Liver (tissue), 8 donors: ENCODE measurements at regions not wholly inside any gene's neighbourhood (a gene's known extent, or its start where the extent isn't known, plus 50 kb on each side); places are given as distances from the start of the nearest gene placed in this dataset.

ENCODE experiments used
- DNase-seq: peaks from one replicate; pipeline ENCODE4 v3.0.0-alpha.2; 2017; ENCODE audit warnings: low spot score
- H3K27ac ChIP-seq, 2 donors: one replicate each; pipeline ENCODE4 v1.7.0; 2013; ENCODE audit warnings: inconsistent platforms in 2 of 2, low read length in 2 of 2, control low read depth in 1 of 2, low read depth in 1 of 2, mild to moderate bottlenecking in 1 of 2
- H3K27me3 ChIP-seq, 4 donors: one replicate each; pipeline versions ENCODE4 v1.6.1 to v1.7.0; 2013; ENCODE audit warnings: low read length in 3 of 4, inconsistent platforms in 1 of 4, mild to moderate bottlenecking in 1 of 4, moderate library complexity in 1 of 4; ENCODE audit not compliant: control insufficient read depth in 4 of 4, insufficient read depth in 4 of 4
- H3K36me3 ChIP-seq, 4 donors: one replicate each; pipeline versions ENCODE4 v1.6.1 to v1.7.0; 2013; ENCODE audit warnings: low read length in 3 of 4, mild to moderate bottlenecking in 3 of 4, low read depth in 1 of 4, moderate library complexity in 1 of 4; ENCODE audit not compliant: control insufficient read depth in 4 of 4, insufficient read depth in 3 of 4
- H3K4me1 ChIP-seq, 4 donors: one replicate each; pipeline versions ENCODE4 v1.6.1 to v1.7.0; 2013; ENCODE audit warnings: low read length in 3 of 4, mild to moderate bottlenecking in 3 of 4, moderate library complexity in 1 of 4; ENCODE audit not compliant: control insufficient read depth in 4 of 4, insufficient read depth in 4 of 4
- H3K4me3 ChIP-seq, 3 donors: one replicate each; pipeline versions ENCODE4 v1.6.1 to v1.7.0; 2013; ENCODE audit warnings: low read length in 3 of 3, control low read depth in 1 of 3, low read depth in 1 of 3, mild to moderate bottlenecking in 1 of 3
- H3K9ac ChIP-seq, 2 donors: one replicate each; pipeline ENCODE4 v1.7.0; 2013; ENCODE audit warnings: low read length in 2 of 2, mild to moderate bottlenecking in 2 of 2, moderate library complexity in 2 of 2, control low read depth in 1 of 2, low read depth in 1 of 2
- H3K9me3 ChIP-seq, 4 donors: one replicate each; pipeline versions ENCODE4 v1.6.1 to v1.7.0; 2013; ENCODE audit warnings: low read length in 3 of 4; ENCODE audit not compliant: control insufficient read depth in 4 of 4
- FOXA1 ChIP-seq: IDR thresholded peaks from 2 replicates; pipeline ENCODE4 v1.6.1; 2016; ENCODE audit warnings: antibody characterized with exemption
- FOXA2 ChIP-seq: IDR thresholded peaks from 2 replicates; pipeline ENCODE4 v1.6.1; 2016; ENCODE audit warnings: antibody characterized with exemption
- GABPA ChIP-seq, 2 donors: IDR thresholded peaks in 1 of 2; conservative IDR thresholded peaks in 1 of 2; 2 replicates each; pipeline ENCODE4 v1.6.1; 2016; ENCODE audit warnings: antibody characterized with exemption in 2 of 2, mild to moderate bottlenecking in 1 of 2, moderate library complexity in 1 of 2
- HNF4A ChIP-seq, 2 donors: conservative IDR thresholded peaks; 2 replicates each; pipeline ENCODE4 v1.6.1; 2016; ENCODE audit warnings: antibody characterized with exemption in 2 of 2, mild to moderate bottlenecking in 2 of 2
- HNF4G ChIP-seq: IDR thresholded peaks from 2 replicates; pipeline ENCODE4 v1.6.1; 2016; ENCODE audit warnings: antibody characterized with exemption
- JUND ChIP-seq, 2 donors: IDR thresholded peaks; 2 replicates each; pipeline ENCODE4 v1.6.1; 2016; ENCODE audit warnings: antibody characterized with exemption in 2 of 2
- NR2F2 ChIP-seq: IDR thresholded peaks from 2 replicates; pipeline ENCODE4 v1.6.1; 2016; ENCODE audit warnings: antibody characterized with exemption
- REST ChIP-seq: IDR thresholded peaks from 2 replicates; pipeline ENCODE4 v1.6.1; 2016; ENCODE audit warnings: antibody characterized with exemption, mild to moderate bottlenecking
- RXRA ChIP-seq, 2 donors: IDR thresholded peaks; 2 replicates each; pipeline ENCODE4 v1.6.1; 2017 to 2018; ENCODE audit warnings: antibody characterized with exemption in 2 of 2, mild to moderate bottlenecking in 1 of 2
- TAF1 ChIP-seq: conservative IDR thresholded peaks from 2 replicates; pipeline ENCODE4 v1.6.1; 2016; ENCODE audit warnings: antibody characterized with exemption, mild to moderate bottlenecking
- YY1 ChIP-seq: IDR thresholded peaks from 2 replicates; pipeline ENCODE4 v1.6.1; 2016; ENCODE audit warnings: antibody characterized with exemption, mild to moderate bottlenecking
- WGBS: extraction: QIAGEN DNeasy Blood & Tissue Kit; methylation state at CpG from one replicate; pipeline ENCODE4 v1.1.7; 2013; 5-methylcytosine and 5-hydroxymethylcytosine counted together
- TF ChIP-seq, protein P1 (sequence below): IDR thresholded peaks from 2 replicates; pipeline ENCODE4 v1.6.1; 2016; ENCODE audit warnings: antibody characterized with exemption
- TF ChIP-seq, protein P2 (sequence below): fragments of 150-350 bp; IDR thresholded peaks from 2 replicates; pipeline ENCODE4 v1.5.1; 2017; ENCODE audit warnings: improper control_type of control experiment, low read depth, low read length; ENCODE audit not compliant: missing input control
- TF ChIP-seq, protein P3 (sequence below): IDR thresholded peaks from 2 replicates; pipeline ENCODE4 v1.6.1; 2016; ENCODE audit warnings: antibody characterized with exemption
- donor health status: healthy.
- donor health status: healthy.
- donor health status: healthy.
- donor health status: healthy.
- donor health status: healthy.

DNA sequence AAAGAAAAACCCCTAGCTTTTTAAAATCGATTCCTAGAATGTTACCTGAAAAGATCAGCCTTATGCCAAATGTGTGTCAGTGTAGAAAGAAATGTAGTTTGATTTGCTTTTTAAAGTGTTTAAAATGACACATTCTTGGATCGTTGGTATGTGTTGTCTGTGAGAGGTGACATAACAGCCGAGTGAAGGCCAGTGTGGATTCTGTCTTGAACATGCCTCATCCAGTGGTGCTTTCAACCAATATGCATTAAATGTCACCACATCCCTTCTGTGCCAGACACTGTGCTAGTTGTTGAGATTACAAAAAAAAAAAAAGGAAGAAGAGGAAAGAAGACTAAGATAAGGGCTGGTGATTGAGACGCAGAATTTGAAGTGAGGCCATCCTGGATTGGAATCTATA is 994.2 kb upstream of the TENM3 start:
- TF ChIP-seq FOXA2 (no peak), REST (no peak), RXRA (IDR thresholded peaks at IDR 0.05) (no peak)
- Histone ChIP-seq H3K27me3 (no peaks in the 10 kb centered on the region), H3K9me3 (no peaks in the 10 kb centered on the region), H3K4me3 (no peak overlapping the region), H3K27ac (no peak overlapping the region), H3K4me1 (no peaks in the 10 kb centered on the region), H3K36me3 (no peaks in the 10 kb centered on the region), H3K9ac (no peak overlapping the region)
- WGBS: 69% methylated on average over 4 of the region's 4 CpGs
- DNase-seq: no peak

DNA sequence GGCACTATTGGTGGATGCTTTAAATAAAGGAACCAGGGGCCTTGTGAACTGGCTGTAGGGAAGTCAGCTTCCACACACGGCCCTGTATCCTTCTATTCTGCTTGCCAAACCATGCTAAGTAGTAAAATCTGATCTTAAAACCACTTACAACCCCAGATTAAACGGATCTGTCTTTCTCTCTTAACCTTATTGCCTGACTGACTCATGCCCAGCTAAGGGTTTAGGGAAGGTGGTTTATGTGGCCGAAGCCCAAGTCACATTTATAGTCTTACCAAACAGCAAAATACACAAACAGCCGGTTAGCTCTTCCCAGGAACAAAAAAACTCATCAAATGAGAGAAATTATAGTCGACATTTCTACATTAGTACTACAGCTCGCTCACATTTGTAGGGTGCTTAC is 988.4 kb upstream of the TENM3 start:
- DNase-seq: no peak
- 64% methylated on average over 6 of the region's 6 CpGs for WGBS
- H3K4me3 ChIP-seq: no peak overlapping the region

GRCh38 chr4:181258569-181258968 is 984.6 kb upstream of the TENM3 start:
- Histone ChIP-seq H3K4me1 (no peaks in the 10 kb centered on the region), H3K27me3 (no peaks in the 10 kb centered on the region), H3K4me3 (no peak overlapping the region), H3K9ac (no peak overlapping the region), H3K9me3 (peaks cover 0 to 3% (median 0%) of the 10 kb centered on the region in 4 donors), H3K27ac (no peak overlapping the region), H3K36me3 (no peaks in the 10 kb centered on the region)
- no peak for DNase-seq
- WGBS: 4% methylated on average over 2 of the region's 2 CpGs
- TF ChIP-seq, protein P1, sequence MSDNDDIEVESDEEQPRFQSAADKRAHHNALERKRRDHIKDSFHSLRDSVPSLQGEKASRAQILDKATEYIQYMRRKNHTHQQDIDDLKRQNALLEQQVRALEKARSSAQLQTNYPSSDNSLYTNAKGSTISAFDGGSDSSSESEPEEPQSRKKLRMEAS: no peak
- TF ChIP-seq FOXA2: no peak
- no peak for TF ChIP-seq JUND (IDR thresholded peaks at IDR 0.05)
- TF ChIP-seq, protein P2, sequence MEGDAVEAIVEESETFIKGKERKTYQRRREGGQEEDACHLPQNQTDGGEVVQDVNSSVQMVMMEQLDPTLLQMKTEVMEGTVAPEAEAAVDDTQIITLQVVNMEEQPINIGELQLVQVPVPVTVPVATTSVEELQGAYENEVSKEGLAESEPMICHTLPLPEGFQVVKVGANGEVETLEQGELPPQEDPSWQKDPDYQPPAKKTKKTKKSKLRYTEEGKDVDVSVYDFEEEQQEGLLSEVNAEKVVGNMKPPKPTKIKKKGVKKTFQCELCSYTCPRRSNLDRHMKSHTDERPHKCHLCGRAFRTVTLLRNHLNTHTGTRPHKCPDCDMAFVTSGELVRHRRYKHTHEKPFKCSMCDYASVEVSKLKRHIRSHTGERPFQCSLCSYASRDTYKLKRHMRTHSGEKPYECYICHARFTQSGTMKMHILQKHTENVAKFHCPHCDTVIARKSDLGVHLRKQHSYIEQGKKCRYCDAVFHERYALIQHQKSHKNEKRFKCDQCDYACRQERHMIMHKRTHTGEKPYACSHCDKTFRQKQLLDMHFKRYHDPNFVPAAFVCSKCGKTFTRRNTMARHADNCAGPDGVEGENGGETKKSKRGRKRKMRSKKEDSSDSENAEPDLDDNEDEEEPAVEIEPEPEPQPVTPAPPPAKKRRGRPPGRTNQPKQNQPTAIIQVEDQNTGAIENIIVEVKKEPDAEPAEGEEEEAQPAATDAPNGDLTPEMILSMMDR: no peak
- TF ChIP-seq NR2F2: no peak
- TF ChIP-seq, protein P3, sequence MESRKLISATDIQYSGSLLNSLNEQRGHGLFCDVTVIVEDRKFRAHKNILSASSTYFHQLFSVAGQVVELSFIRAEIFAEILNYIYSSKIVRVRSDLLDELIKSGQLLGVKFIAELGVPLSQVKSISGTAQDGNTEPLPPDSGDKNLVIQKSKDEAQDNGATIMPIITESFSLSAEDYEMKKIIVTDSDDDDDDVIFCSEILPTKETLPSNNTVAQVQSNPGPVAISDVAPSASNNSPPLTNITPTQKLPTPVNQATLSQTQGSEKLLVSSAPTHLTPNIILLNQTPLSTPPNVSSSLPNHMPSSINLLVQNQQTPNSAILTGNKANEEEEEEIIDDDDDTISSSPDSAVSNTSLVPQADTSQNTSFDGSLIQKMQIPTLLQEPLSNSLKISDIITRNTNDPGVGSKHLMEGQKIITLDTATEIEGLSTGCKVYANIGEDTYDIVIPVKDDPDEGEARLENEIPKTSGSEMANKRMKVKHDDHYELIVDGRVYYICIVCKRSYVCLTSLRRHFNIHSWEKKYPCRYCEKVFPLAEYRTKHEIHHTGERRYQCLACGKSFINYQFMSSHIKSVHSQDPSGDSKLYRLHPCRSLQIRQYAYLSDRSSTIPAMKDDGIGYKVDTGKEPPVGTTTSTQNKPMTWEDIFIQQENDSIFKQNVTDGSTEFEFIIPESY: no peak
- no peak for TF ChIP-seq TAF1
- no peak for TF ChIP-seq REST
- TF ChIP-seq FOXA1: no peak
- TF ChIP-seq GABPA (IDR thresholded peaks at IDR 0.05 in 1 of 2, conservative IDR thresholded peaks at IDR 0.05 in 1 of 2): no peak

More for the DNA sequence above, 988.4 kb upstream of the TENM3 start:
- Histone ChIP-seq H3K27ac (no peak overlapping the region), H3K36me3 (no peaks in the 10 kb centered on the region), H3K9ac (no peak overlapping the region), H3K27me3 (no peaks in the 10 kb centered on the region), H3K9me3 (peaks cover 0 to 3% (median 0%) of the 10 kb centered on the region in 4 donors), H3K4me1 (no peaks in the 10 kb centered on the region)
- no peak for TF ChIP-seq YY1
- no peak for TF ChIP-seq HNF4G
- TF ChIP-seq HNF4A (conservative IDR thresholded peaks at IDR 0.05): no peak
- TF ChIP-seq, protein P2: no peak
- TF ChIP-seq RXRA (IDR thresholded peaks at IDR 0.05): no peak
